HL-60 (cell line): ENCODE measurements at regions not wholly inside any gene's neighbourhood (a gene's known extent, or its start where the extent isn't known, plus 50 kb on each side); places are given as distances from the start of the nearest gene placed in this dataset.

Source experiments
- DNase-seq, 2 experiments: peaks; one replicate each; pipeline ENCODE4 v3.0.0-alpha.2; 2010 to 2020; ENCODE audit warnings: low read depth in 1 of 2, low spot score in 1 of 2
- H3K27ac ChIP-seq: fragments of 250-450 bp; sonication (Bioruptor Pico); replicated peaks from 2 replicates; pipeline ENCODE4 v1.5.1; 2020; ENCODE audit warnings: mild to moderate bottlenecking, moderate library complexity
- H3K27me3 ChIP-seq: fragments of 250-450 bp; sonication (Bioruptor Pico); 2 replicates; pipeline ENCODE4 v1.5.1; 2021; ENCODE audit warnings: mild to moderate bottlenecking, moderate library complexity; ENCODE audit not compliant: insufficient read depth, poor library complexity, severe bottlenecking
- H3K4me3 ChIP-seq: replicated peaks from 2 replicates; pipeline ENCODE4 v1.5.1; 2011; ENCODE audit warnings: mild to moderate bottlenecking, control low read depth, low read length; ENCODE audit not compliant: insufficient read depth
- GABPA ChIP-seq: IDR thresholded peaks from 2 replicates; pipeline ENCODE4 v1.6.1; 2012; ENCODE audit warnings: low read depth
- POLR2AphosphoS5 ChIP-seq: IDR thresholded peaks from 2 replicates; pipeline ENCODE4 v1.6.1; 2012; ENCODE audit warnings: low read depth
- SPI1 ChIP-seq: IDR thresholded peaks from 2 replicates; pipeline ENCODE4 v1.6.1; 2012; ENCODE audit warnings: low read depth, mild to moderate bottlenecking, borderline replicate concordance
- TF ChIP-seq, protein P1 (sequence below): IDR thresholded peaks from one replicate; pipeline ENCODE4 v1.5.1; 2011; ENCODE audit warnings: low read length, control low read depth, inconsistent platforms; ENCODE audit not compliant: insufficient read depth
- TF ChIP-seq, protein P2 (sequence below): IDR thresholded peaks from 2 replicates; pipeline ENCODE4 v1.6.1; 2012; ENCODE audit warnings: low read depth; ENCODE audit not compliant: insufficient replicate concordance

DNA sequence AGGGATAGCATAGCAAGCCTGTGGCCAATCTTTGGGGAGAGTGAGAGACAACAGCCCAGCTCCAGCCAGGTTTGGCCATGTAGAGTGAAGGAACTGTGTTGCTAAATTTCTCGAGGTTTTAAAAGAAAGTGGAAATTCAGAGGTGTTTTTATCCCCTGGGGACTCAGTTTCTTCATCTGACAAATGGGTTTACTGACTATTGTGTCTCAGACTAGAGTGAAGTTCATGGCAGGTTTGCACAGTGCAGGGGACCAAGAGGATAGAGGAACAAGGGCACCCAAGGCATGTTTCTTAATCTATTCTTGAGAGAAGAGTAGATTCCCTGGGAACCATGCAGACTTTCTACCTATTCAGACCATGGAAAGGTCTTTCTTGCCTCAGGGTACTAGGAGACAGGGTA is 555.8 kb upstream of the C16orf82 start:
- DNase-seq, result no peak
- no peak for TF ChIP-seq SPI1
- TF ChIP-seq GABPA, result no peak
- no peak for TF ChIP-seq POLR2AphosphoS5
- TF ChIP-seq, protein P1, sequence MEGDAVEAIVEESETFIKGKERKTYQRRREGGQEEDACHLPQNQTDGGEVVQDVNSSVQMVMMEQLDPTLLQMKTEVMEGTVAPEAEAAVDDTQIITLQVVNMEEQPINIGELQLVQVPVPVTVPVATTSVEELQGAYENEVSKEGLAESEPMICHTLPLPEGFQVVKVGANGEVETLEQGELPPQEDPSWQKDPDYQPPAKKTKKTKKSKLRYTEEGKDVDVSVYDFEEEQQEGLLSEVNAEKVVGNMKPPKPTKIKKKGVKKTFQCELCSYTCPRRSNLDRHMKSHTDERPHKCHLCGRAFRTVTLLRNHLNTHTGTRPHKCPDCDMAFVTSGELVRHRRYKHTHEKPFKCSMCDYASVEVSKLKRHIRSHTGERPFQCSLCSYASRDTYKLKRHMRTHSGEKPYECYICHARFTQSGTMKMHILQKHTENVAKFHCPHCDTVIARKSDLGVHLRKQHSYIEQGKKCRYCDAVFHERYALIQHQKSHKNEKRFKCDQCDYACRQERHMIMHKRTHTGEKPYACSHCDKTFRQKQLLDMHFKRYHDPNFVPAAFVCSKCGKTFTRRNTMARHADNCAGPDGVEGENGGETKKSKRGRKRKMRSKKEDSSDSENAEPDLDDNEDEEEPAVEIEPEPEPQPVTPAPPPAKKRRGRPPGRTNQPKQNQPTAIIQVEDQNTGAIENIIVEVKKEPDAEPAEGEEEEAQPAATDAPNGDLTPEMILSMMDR, result no peak
- TF ChIP-seq, protein P2, sequence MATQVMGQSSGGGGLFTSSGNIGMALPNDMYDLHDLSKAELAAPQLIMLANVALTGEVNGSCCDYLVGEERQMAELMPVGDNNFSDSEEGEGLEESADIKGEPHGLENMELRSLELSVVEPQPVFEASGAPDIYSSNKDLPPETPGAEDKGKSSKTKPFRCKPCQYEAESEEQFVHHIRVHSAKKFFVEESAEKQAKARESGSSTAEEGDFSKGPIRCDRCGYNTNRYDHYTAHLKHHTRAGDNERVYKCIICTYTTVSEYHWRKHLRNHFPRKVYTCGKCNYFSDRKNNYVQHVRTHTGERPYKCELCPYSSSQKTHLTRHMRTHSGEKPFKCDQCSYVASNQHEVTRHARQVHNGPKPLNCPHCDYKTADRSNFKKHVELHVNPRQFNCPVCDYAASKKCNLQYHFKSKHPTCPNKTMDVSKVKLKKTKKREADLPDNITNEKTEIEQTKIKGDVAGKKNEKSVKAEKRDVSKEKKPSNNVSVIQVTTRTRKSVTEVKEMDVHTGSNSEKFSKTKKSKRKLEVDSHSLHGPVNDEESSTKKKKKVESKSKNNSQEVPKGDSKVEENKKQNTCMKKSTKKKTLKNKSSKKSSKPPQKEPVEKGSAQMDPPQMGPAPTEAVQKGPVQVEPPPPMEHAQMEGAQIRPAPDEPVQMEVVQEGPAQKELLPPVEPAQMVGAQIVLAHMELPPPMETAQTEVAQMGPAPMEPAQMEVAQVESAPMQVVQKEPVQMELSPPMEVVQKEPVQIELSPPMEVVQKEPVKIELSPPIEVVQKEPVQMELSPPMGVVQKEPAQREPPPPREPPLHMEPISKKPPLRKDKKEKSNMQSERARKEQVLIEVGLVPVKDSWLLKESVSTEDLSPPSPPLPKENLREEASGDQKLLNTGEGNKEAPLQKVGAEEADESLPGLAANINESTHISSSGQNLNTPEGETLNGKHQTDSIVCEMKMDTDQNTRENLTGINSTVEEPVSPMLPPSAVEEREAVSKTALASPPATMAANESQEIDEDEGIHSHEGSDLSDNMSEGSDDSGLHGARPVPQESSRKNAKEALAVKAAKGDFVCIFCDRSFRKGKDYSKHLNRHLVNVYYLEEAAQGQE, result no peak
- H3K4me3 ChIP-seq, result no peak overlapping the region
- no peak overlapping the region for H3K27ac ChIP-seq
- H3K27me3 ChIP-seq, result no peaks in the 10 kb centered on the region

DNA sequence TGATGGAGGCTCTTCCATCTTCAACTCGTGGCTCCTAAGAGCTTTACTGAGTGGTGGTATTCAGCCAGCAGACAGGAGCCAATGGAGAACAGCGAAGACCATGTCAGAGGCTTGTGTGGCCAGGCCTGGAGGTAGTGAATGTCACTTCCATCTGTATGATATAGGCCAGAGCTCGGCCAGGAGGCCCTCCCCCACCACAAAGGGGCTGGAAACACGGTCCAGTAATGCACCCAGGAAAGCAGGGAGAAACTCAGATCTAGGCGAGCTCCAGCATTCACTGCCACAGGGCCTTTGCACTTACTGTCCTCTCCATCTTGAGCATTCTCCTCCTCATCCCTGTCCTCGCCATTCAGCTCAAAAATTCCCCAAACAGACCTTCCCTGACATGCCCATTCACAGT is 555.3 kb upstream of the C16orf82 start:
- no peak for TF ChIP-seq GABPA
- TF ChIP-seq, protein P1, result no peak
- no peak for TF ChIP-seq SPI1
- TF ChIP-seq POLR2AphosphoS5, result no peak
- TF ChIP-seq, protein P2, result no peak
- Histone ChIP-seq H3K27ac (no peak overlapping the region), H3K27me3 (no peaks in the 10 kb centered on the region)

DNA sequence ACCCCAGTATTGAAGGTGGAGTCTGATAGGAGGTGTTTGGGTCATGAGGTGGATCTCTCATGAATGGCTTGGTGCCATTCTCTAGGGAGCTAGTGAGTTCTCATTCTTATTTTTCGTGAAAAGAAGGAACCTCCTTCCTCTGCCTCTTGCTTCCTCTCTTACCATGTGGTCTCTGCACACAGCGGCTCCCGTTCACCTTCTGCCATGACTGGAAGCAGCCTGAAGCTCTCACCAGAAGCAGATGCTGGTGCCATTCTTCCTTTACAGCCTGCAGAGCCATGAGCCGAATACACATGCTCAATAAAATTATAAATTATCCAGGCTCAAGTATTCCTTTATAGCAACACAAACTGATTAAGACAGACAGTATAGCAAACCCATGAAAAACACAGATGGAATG is 545.1 kb upstream of the C16orf82 start:
- TF ChIP-seq SPI1, result no peak
- TF ChIP-seq, protein P2, result no peak
- TF ChIP-seq POLR2AphosphoS5, result no peak
- TF ChIP-seq, protein P1, result no peak
- TF ChIP-seq GABPA, result no peak
- no peaks in the 10 kb centered on the region for H3K27me3 ChIP-seq
- H3K27ac ChIP-seq, result no peak overlapping the region
- no peak for DNase-seq
- no peak overlapping the region for H3K4me3 ChIP-seq

More for the DNA sequence above, 555.3 kb upstream of the C16orf82 start:
- no peak overlapping the region for H3K4me3 ChIP-seq
- no peak for DNase-seq
